ENCODE measurements at regions not wholly inside any gene's neighbourhood (a gene's known extent, or its start where the extent isn't known, plus 50 kb on each side); places are given as distances from the start of the nearest gene placed in this dataset.

DNA sequence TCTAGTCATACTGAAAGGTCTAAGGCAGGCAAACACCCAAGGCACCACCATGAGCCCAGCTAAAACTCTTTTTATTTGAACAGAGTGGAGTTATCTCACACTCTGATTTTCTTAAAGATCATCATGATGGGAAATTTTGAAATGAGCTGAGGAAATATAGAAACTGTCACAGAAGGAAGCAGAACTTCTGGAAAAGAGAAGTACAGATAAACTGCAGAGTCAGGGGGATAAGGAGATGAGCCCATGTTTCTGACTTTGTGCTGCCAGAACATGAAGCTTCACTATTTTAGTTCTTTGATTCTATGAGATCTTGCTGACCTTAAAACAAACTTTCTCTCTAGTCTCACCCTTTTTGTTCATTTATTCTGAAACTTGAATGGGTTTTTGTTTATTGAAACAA is 406.5 kb upstream of the EDIL3 start:
- TF ChIP-seq, protein P1, sequence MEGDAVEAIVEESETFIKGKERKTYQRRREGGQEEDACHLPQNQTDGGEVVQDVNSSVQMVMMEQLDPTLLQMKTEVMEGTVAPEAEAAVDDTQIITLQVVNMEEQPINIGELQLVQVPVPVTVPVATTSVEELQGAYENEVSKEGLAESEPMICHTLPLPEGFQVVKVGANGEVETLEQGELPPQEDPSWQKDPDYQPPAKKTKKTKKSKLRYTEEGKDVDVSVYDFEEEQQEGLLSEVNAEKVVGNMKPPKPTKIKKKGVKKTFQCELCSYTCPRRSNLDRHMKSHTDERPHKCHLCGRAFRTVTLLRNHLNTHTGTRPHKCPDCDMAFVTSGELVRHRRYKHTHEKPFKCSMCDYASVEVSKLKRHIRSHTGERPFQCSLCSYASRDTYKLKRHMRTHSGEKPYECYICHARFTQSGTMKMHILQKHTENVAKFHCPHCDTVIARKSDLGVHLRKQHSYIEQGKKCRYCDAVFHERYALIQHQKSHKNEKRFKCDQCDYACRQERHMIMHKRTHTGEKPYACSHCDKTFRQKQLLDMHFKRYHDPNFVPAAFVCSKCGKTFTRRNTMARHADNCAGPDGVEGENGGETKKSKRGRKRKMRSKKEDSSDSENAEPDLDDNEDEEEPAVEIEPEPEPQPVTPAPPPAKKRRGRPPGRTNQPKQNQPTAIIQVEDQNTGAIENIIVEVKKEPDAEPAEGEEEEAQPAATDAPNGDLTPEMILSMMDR (IDR thresholded peaks at IDR 0.05) = no peak
- TF ChIP-seq POLR2AphosphoS5 (IDR thresholded peaks at IDR 0.05; ENCODE audit: insufficient read depth in 1 of 2, low read depth in 1 of 2) (no peak), POLR2A (IDR thresholded peaks at IDR 0.05) (no peak)
- no peaks in the 10 kb centered on the region for H3K27me3 ChIP-seq
- no peak overlapping the region for H3K27ac ChIP-seq
- DNase-seq (ENCODE audit: extremely low spot score in 2 of 2) = no peak
- no peaks in the 10 kb centered on the region for H3K36me3 ChIP-seq
- intact Hi-C loops (cut with DNase I) = no loop called here
- no peak overlapping the region for H3K4me3 ChIP-seq
- H3K4me1 ChIP-seq = peaks cover 6% of the 10 kb centered on the region
- no peaks in the 10 kb centered on the region for H3K9me3 ChIP-seq

DNA sequence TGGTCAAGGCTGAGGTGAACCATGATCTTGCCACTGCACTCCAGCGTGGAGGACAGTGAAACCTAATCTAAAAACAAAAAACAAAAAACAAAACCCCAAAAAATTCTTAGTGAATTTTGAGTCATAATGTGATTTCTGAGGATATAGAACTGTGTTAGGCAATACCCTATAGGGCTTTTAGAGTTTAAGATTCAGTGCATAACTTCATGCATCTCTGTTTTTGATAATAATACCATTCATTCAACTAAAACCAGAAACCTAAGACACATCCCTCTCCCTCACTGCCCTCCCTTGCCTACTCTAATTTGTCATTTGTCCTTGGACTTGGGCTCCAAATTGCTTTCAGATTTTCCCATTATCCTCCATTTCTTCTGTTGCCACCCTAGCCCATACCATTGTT is 405.7 kb upstream of the EDIL3 start:
- Histone ChIP-seq H3K27ac (no peak overlapping the region), H3K4me1 (peaks cover 6% of the 10 kb centered on the region), H3K4me3 (no peak overlapping the region), H3K9me3 (no peaks in the 10 kb centered on the region), H3K27me3 (no peaks in the 10 kb centered on the region), H3K36me3 (no peaks in the 10 kb centered on the region)
- no peak for DNase-seq (ENCODE audit: extremely low spot score in 2 of 2)
- intact Hi-C loops (cut with DNase I) = no loop called here
- TF ChIP-seq POLR2A (IDR thresholded peaks at IDR 0.05) = no peak
- TF ChIP-seq POLR2AphosphoS5 (IDR thresholded peaks at IDR 0.05; ENCODE audit: insufficient read depth in 1 of 2, low read depth in 1 of 2) = no peak
- TF ChIP-seq, protein P1 (IDR thresholded peaks at IDR 0.05) = no peak

DNA sequence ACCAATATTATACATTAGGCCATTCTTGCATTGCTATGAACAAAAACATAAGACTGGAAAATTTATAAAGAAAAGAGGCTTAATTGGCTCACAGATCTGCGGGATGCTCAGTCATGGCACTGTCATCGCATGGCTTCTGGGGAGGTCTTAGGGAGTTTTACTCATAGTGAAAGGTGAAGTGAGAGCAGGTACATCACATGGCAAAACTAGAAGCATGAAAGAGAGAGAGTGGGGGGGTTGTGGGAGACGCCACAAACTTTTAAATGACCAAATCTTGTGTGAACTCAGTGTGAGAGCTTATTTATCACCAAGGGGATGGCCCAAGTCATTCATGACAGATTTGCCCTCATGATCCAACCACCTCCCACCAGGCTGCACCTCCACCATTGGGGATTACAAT is 398.3 kb upstream of the EDIL3 start:
- Histone ChIP-seq H3K4me1 (no peaks in the 10 kb centered on the region), H3K36me3 (no peaks in the 10 kb centered on the region), H3K4me3 (no peak overlapping the region), H3K9me3 (no peaks in the 10 kb centered on the region), H3K27me3 (no peaks in the 10 kb centered on the region), H3K27ac (no peak overlapping the region)
- intact Hi-C loops (cut with DNase I) = no loop called here
- DNase-seq (ENCODE audit: extremely low spot score in 2 of 2) = no peak
- no peak for TF ChIP-seq POLR2A (IDR thresholded peaks at IDR 0.05)
- TF ChIP-seq POLR2AphosphoS5 (IDR thresholded peaks at IDR 0.05; ENCODE audit: insufficient read depth in 1 of 2, low read depth in 1 of 2) = no peak
- TF ChIP-seq, protein P1 (IDR thresholded peaks at IDR 0.05) = no peak

DNA sequence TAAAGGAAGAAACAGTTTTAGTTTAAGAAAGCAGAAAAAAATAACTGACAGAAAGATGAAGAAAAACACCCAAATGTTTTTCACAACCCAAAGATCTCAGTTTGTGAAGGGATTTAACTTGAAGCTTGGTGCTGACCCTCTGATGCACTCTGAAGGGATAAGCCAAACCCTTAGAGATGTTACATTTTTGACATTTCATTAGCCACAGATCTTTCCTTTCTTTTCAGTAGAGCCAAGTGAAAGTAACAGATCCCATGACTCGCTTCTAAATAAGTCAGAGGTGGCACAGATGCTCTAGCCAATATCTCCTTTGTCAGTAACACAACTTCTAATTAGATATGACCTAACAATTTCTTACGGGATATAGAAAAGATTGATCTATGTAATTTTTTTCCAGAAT is 394.5 kb upstream of the EDIL3 start:
- TF ChIP-seq, protein P1 (IDR thresholded peaks at IDR 0.05) = no peak
- TF ChIP-seq POLR2A (IDR thresholded peaks at IDR 0.05) = no peak
- no peak for TF ChIP-seq POLR2AphosphoS5 (IDR thresholded peaks at IDR 0.05; ENCODE audit: insufficient read depth in 1 of 2, low read depth in 1 of 2)
- no peaks in the 10 kb centered on the region for H3K4me1 ChIP-seq
- intact Hi-C loops (cut with DNase I) = no loop called here
- no peaks in the 10 kb centered on the region for H3K27me3 ChIP-seq
- H3K9me3 ChIP-seq = no peaks in the 10 kb centered on the region
- H3K27ac ChIP-seq = no peak overlapping the region
- H3K4me3 ChIP-seq = no peak overlapping the region
- no peak for DNase-seq (ENCODE audit: extremely low spot score in 2 of 2)
- no peaks in the 10 kb centered on the region for H3K36me3 ChIP-seq

DNA sequence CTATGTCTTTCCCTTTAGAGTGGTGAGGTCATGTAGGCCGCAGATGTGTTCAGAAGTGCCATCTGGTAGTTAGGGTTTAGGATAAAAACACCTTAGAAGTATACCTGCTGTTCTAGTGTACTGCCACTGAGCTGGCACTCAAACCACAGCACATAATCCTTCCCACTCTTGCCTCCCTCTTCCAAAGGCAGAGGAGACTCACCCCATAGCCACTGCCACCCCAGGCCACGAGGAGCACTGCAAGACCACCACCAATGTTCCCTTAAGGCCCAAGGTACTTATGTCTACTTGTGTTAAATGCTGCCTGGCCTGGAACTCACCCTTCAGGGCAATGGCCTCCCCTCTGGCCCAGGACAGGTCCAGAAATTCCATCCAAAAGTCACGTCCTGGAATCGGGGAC is 379.5 kb upstream of the EDIL3 start:
- H3K36me3 ChIP-seq = no peaks in the 10 kb centered on the region
- no peaks in the 10 kb centered on the region for H3K4me1 ChIP-seq
- H3K9me3 ChIP-seq = no peaks in the 10 kb centered on the region
- intact Hi-C loops (cut with DNase I) = no loop called here
- TF ChIP-seq POLR2AphosphoS5 (IDR thresholded peaks at IDR 0.05; ENCODE audit: insufficient read depth in 1 of 2, low read depth in 1 of 2) (no peak), POLR2A (IDR thresholded peaks at IDR 0.05) (no peak)
- TF ChIP-seq, protein P1 (IDR thresholded peaks at IDR 0.05) = no peak
- no peaks in the 10 kb centered on the region for H3K27me3 ChIP-seq
- no peak overlapping the region for H3K4me3 ChIP-seq
- no peak for DNase-seq (ENCODE audit: extremely low spot score in 2 of 2)
- no peak overlapping the region for H3K27ac ChIP-seq
